ENCODE measurements at regions not wholly inside any gene's neighbourhood (a gene's known extent, or its start where the extent isn't known, plus 50 kb on each side); places are given as distances from the start of the nearest gene placed in this dataset.

- H3K27ac ChIP-seq (ENCODE audit: low read depth in 1 of 2, low read length in 1 of 2), result no peak overlapping the region
- ATAC-seq (ENCODE audit: insufficient read depth, low FRiP score) (no peak), DNase-seq (no peak)
- no peak for TF ChIP-seq CTCF (IDR thresholded peaks at IDR 0.05; ENCODE audit: control extremely low read depth, extremely low read depth)
- no peak overlapping the region for H3K4me3 ChIP-seq
- no peaks in the 10 kb centered on the region for H3K36me3 ChIP-seq (ENCODE audit: control insufficient read depth in 4 of 4, insufficient read depth in 4 of 4, low read length in 4 of 4)
- WGBS, 2 donors, result 71 to 76% methylated on average over 2 of the region's 2 CpGs
- peaks cover 0 to 2% (median 0%) of the 10 kb centered on the region in 4 donors for H3K9me3 ChIP-seq (ENCODE audit: control insufficient read depth in 4 of 4, insufficient read depth in 3 of 4, low read length in 3 of 4)
- no peaks in the 10 kb centered on the region for H3K27me3 ChIP-seq (ENCODE audit: control insufficient read depth in 3 of 3, insufficient read depth in 3 of 3, low read length in 2 of 3)
- H3K4me1 ChIP-seq (ENCODE audit: control insufficient read depth in 5 of 5, insufficient read depth in 5 of 5, low read length in 5 of 5), result peaks cover 0 to 2% (median 0%) of the 10 kb centered on the region in 5 donors
- H3K9ac ChIP-seq (ENCODE audit: insufficient read depth in 1 of 2, low read length in 2 of 2), result no peak overlapping the region
Measured at GRCh38 chr11:24196733-24197132, 300.1 kb upstream of the LUZP2 start.

DNA sequence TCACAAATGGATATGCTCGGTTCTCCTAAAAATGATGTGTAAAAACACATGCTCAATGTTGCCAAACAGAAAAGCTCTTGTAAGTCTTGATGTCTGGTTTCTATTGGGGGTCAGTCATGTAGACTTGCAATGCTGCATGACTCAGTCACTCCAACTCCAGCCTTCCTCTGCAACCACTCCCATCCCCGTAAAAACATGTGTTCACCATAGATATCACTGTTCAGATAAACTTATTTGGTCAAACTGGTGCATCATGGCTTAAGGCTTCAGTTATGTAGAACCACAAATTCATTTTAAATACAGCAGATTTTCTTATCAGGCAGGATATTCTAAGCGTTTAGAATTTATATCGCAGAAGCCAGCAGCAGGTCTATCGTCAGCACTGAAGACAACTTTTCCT, 298.4 kb upstream of the LUZP2 start:
- H3K4me3 ChIP-seq, result no peak overlapping the region
- no peak for TF ChIP-seq CTCF (IDR thresholded peaks at IDR 0.05; ENCODE audit: control extremely low read depth, extremely low read depth)
- WGBS, 2 donors, result 83 to 87% methylated on average over 5 of the region's 5 CpGs

GRCh38 chr11:24199461-24199860, 297.4 kb upstream of the LUZP2 start:
- TF ChIP-seq CTCF (IDR thresholded peaks at IDR 0.05; ENCODE audit: control extremely low read depth, extremely low read depth), result no peak
- ATAC-seq (ENCODE audit: insufficient read depth, low FRiP score) (no peak), DNase-seq (no peak)
- 77 to 85% methylated on average over 1 of the region's 1 CpG for WGBS, 2 donors
- Histone ChIP-seq H3K27ac (ENCODE audit: low read depth in 1 of 2, low read length in 1 of 2) (no peak overlapping the region), H3K4me1 (ENCODE audit: control insufficient read depth in 5 of 5, insufficient read depth in 5 of 5, low read length in 5 of 5) (peaks cover 0 to 2% (median 0%) of the 10 kb centered on the region in 5 donors), H3K36me3 (ENCODE audit: control insufficient read depth in 4 of 4, insufficient read depth in 4 of 4, low read length in 4 of 4) (no peaks in the 10 kb centered on the region), H3K4me3 (no peak overlapping the region), H3K27me3 (ENCODE audit: control insufficient read depth in 3 of 3, insufficient read depth in 3 of 3, low read length in 2 of 3) (no peaks in the 10 kb centered on the region), H3K9me3 (ENCODE audit: control insufficient read depth in 4 of 4, insufficient read depth in 3 of 4, low read length in 3 of 4) (no peaks in the 10 kb centered on the region), H3K9ac (ENCODE audit: insufficient read depth in 1 of 2, low read length in 2 of 2) (no peak overlapping the region)

More for the DNA sequence above, 298.4 kb upstream of the LUZP2 start:
- DNase-seq (no peak), ATAC-seq (ENCODE audit: insufficient read depth, low FRiP score) (no peak)
- H3K27me3 ChIP-seq (ENCODE audit: control insufficient read depth in 3 of 3, insufficient read depth in 3 of 3, low read length in 2 of 3), result no peaks in the 10 kb centered on the region
- H3K4me1 ChIP-seq (ENCODE audit: control insufficient read depth in 5 of 5, insufficient read depth in 5 of 5, low read length in 5 of 5), result peaks cover 0 to 2% (median 0%) of the 10 kb centered on the region in 5 donors
- H3K9ac ChIP-seq (ENCODE audit: insufficient read depth in 1 of 2, low read length in 2 of 2), result no peak overlapping the region
- no peak overlapping the region for H3K27ac ChIP-seq (ENCODE audit: low read depth in 1 of 2, low read length in 1 of 2)
- no peaks in the 10 kb centered on the region for H3K9me3 ChIP-seq (ENCODE audit: control insufficient read depth in 4 of 4, insufficient read depth in 3 of 4, low read length in 3 of 4)
- no peaks in the 10 kb centered on the region for H3K36me3 ChIP-seq (ENCODE audit: control insufficient read depth in 4 of 4, insufficient read depth in 4 of 4, low read length in 4 of 4)

- no peak for ATAC-seq (ENCODE audit: insufficient read depth, low FRiP score)
- Histone ChIP-seq H3K9me3 (ENCODE audit: control insufficient read depth in 4 of 4, insufficient read depth in 3 of 4, low read length in 3 of 4) (no peaks in the 10 kb centered on the region), H3K4me3 (no peak overlapping the region), H3K36me3 (ENCODE audit: control insufficient read depth in 4 of 4, insufficient read depth in 4 of 4, low read length in 4 of 4) (no peaks in the 10 kb centered on the region), H3K27ac (ENCODE audit: low read depth in 1 of 2, low read length in 1 of 2) (no peak overlapping the region), H3K9ac (ENCODE audit: insufficient read depth in 1 of 2, low read length in 2 of 2) (no peak overlapping the region), H3K4me1 (ENCODE audit: control insufficient read depth in 5 of 5, insufficient read depth in 5 of 5, low read length in 5 of 5) (no peaks in the 10 kb centered on the region), H3K27me3 (ENCODE audit: control insufficient read depth in 3 of 3, insufficient read depth in 3 of 3, low read length in 2 of 3) (no peaks in the 10 kb centered on the region)
- TF ChIP-seq CTCF (IDR thresholded peaks at IDR 0.05; ENCODE audit: control extremely low read depth, extremely low read depth), result no peak
- DNase-seq, result no peak
- 85% methylated on average over 2 of the region's 2 CpGs for WGBS, 2 donors
Measured at GRCh38 chr11:24206030-24206429, 290.8 kb upstream of the LUZP2 start.

All from lung (tissue), 11 donors.